ENCODE measurements at regions not wholly inside any gene's neighbourhood (a gene's known extent, or its start where the extent isn't known, plus 50 kb on each side); places are given as distances from the start of the nearest gene placed in this dataset.

DNA sequence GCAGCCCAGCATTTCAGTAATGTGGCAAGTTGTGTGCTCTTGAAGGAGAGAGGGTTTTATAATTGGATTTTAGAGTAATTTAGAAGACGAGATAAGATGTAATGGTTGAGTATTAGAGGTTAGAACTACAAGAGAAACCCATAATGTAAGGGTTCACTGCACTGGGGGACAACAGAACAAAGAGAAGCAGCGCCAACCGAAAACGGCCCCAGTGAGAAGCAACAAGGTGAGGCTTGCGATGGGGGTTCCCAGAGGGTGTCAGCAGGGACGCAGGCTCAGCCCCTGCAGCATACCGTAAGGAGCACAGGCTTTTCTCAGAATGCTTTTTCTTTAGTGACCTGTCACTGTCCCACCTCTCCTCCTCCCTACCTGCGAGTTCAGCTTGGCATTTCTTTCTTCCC lies 183.9 kb upstream of the ETAA1 start:
- no peak overlapping the region for H2BK120ac ChIP-seq (ENCODE audit: low read depth, low read length, poor library complexity, severe bottlenecking)
- no peak overlapping the region for H4K8ac ChIP-seq (replicated peaks; ENCODE audit: insufficient read length, low read depth, low read length)
- Mint-ChIP-seq H3K9me3 (peaks cover 6 to 13% of the 10 kb centered on the region in 2 experiments), H3K4me3 (no peak overlapping the region), H3K4me1 (peaks cover 20 to 26% of the 10 kb centered on the region in 2 experiments), H3K36me3 (ENCODE audit: insufficient read depth in 1 of 3, low read depth in 3 of 3) (peaks cover 3 to 12% (median 7%) of the 10 kb centered on the region in 3 experiments), H3K27me3 (ENCODE audit: low read depth) (no peaks in the 10 kb centered on the region), H3K27ac (no peak overlapping the region)
- no peaks in the 10 kb centered on the region for H3K9me3 ChIP-seq (ENCODE audit: control insufficient read depth, low read depth, low read length)
- no peak overlapping the region for H3K18ac ChIP-seq (ENCODE audit: insufficient read length, low read depth, low read length)
- H4K5ac ChIP-seq (ENCODE audit: insufficient read length, low read depth, low read length), result no peak overlapping the region
- no peaks in the 10 kb centered on the region for H3K79me1 ChIP-seq (ENCODE audit: insufficient read depth, low read depth, low read length, poor library complexity, severe bottlenecking)
- H3K79me2 ChIP-seq (ENCODE audit: insufficient read depth, low read length), result no peaks in the 10 kb centered on the region
- H3K56ac ChIP-seq (ENCODE audit: insufficient read length, low read depth, low read length), result no peak overlapping the region
- no peak overlapping the region for H2AK5ac ChIP-seq (ENCODE audit: insufficient read length, low read length)
- H3K14ac ChIP-seq (ENCODE audit: insufficient read depth, low read length), result no peak overlapping the region
- whole genome bisulfite sequencing (ENCODE audit: extremely low coverage, insufficient read length, low lambda C conversion rate), result 100% methylated on average over 1 of the region's 8 CpGs
- no peak overlapping the region for H3K23ac ChIP-seq (ENCODE audit: insufficient read length, low read depth, low read length)
- no peaks in the 10 kb centered on the region for H3K23me2 ChIP-seq (ENCODE audit: insufficient read length, low read depth, low read length, poor library complexity, severe bottlenecking)
- H2BK15ac ChIP-seq (ENCODE audit: low read depth, low read length), result no peak overlapping the region
- TF ChIP-seq, protein P1, sequence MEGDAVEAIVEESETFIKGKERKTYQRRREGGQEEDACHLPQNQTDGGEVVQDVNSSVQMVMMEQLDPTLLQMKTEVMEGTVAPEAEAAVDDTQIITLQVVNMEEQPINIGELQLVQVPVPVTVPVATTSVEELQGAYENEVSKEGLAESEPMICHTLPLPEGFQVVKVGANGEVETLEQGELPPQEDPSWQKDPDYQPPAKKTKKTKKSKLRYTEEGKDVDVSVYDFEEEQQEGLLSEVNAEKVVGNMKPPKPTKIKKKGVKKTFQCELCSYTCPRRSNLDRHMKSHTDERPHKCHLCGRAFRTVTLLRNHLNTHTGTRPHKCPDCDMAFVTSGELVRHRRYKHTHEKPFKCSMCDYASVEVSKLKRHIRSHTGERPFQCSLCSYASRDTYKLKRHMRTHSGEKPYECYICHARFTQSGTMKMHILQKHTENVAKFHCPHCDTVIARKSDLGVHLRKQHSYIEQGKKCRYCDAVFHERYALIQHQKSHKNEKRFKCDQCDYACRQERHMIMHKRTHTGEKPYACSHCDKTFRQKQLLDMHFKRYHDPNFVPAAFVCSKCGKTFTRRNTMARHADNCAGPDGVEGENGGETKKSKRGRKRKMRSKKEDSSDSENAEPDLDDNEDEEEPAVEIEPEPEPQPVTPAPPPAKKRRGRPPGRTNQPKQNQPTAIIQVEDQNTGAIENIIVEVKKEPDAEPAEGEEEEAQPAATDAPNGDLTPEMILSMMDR (conservative IDR thresholded peaks at IDR 0.05), result no peak
- no peak overlapping the region for H3T11ph ChIP-seq (ENCODE audit: low read length)
- DNase-seq, result no peak
- no peak overlapping the region for H3K4ac ChIP-seq (ENCODE audit: low read depth, low read length)
- no peak overlapping the region for H2AFZ ChIP-seq (ENCODE audit: low read length)
- no peak overlapping the region for H2BK12ac ChIP-seq (ENCODE audit: insufficient read length, low read depth, low read length)
- no peak overlapping the region for H2BK5ac ChIP-seq (ENCODE audit: insufficient read length, low read length)
- H4K20me1 ChIP-seq (ENCODE audit: control insufficient read depth, insufficient read depth, insufficient read length), result peaks cover 2% of the 10 kb centered on the region
- no peak overlapping the region for H3K27ac ChIP-seq (ENCODE audit: insufficient read length, low read depth, low read length)
- H3K4me1 ChIP-seq (ENCODE audit: insufficient read depth, low read length), result peaks cover 4% of the 10 kb centered on the region; the same call in 1 of the 2 replicates
- no peak overlapping the region for H3K4me2 ChIP-seq (ENCODE audit: insufficient read depth, insufficient read length, low read length)
- no peaks in the 10 kb centered on the region for H3K27me3 ChIP-seq (ENCODE audit: insufficient read depth, low read length)
- H4K91ac ChIP-seq (ENCODE audit: insufficient read length, low read depth, low read length), result no peak overlapping the region
- no peak overlapping the region for H2BK20ac ChIP-seq (ENCODE audit: low read depth, low read length, poor library complexity, severe bottlenecking)
- no peak overlapping the region for H3K9ac ChIP-seq (ENCODE audit: extremely low read depth, insufficient read length, low read length)

Data from H9 (cell line).